CD4-positive, alpha-beta T cell treated with Interleukin-12 subunit alpha and Interleukin-12 subunit beta, for 1 hour (primary cell): ENCODE measurements at regions not wholly inside any gene's neighbourhood (a gene's known extent, or its start where the extent isn't known, plus 50 kb on each side); places are given as distances from the start of the nearest gene placed in this dataset.

Experiments used
- DNase-seq: peaks from one replicate; pipeline ENCODE4 v3.0.0-alpha.2; 2020

DNA sequence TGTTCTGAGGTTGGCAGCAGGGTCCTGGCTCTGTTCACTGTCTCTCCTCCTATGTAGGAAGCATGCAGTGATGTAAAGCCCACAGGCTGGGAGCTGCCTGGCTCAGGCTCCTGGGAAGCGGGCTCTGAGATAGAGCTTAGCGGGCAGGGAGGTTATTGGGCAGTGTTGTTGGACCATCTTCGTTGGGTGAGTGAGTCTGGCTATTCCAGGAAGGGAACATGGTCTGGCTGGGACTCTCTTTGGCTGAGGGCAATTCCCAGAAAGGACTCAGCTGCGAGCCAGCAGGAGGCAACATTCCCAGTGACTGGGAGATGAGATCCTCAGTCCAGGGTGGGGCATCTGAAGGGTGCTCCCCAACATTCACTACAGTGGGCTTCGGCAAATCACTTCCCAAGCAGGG, 96.2 kb downstream of the CCDC185 start:
- no peak for DNase-seq

DNA sequence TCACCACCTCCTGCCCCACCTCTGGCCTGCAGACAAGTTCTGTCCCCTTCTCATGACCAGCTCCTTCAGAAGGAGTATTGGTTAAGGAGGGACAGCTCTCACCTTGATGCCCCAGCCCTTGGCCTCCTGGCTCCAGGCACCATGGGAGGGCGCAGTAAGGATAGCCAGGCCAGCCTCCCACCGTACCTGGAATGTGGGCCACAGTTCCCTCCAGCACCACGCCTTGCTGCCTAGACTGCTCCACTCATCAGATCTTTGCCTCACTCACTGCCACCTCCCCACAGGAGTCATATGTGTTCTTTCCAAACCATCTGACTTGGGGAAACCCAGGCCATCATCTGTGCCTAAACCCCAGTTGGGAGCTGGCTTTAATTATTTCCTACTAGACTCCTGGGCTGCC, 97.0 kb downstream of the CCDC185 start:
- DNase-seq, result no peak
